Activated naive CD8-positive, alpha-beta T cell treated with anti-CD3 and anti-CD28 coated beads, Interleukin-2, amount 50 U/mL, for 24 hours (primary cell): ENCODE measurements at regions not wholly inside any gene's neighbourhood (a gene's known extent, or its start where the extent isn't known, plus 50 kb on each side); places are given as distances from the start of the nearest gene placed in this dataset.

Experiments
- ATAC-seq: fragments of 150-1000 bp; cut with Tn5 transposase; one replicate; pipeline ENCODE4 v1.10.0; 2021
- DNase-seq: peaks from one replicate; pipeline ENCODE4 v3.0.0; 2021
- H3K27ac Mint-ChIP-seq: one replicate; pipeline ENCODE4 v1.8.0; 2021; ENCODE audit warnings: mild to moderate bottlenecking, mixed read lengths
- H3K27me3 Mint-ChIP-seq: one replicate; pipeline ENCODE4 v1.8.0; 2021; ENCODE audit warnings: mixed read lengths
- H3K36me3 Mint-ChIP-seq: one replicate; pipeline ENCODE4 v1.8.0; 2021; ENCODE audit warnings: low read depth, mixed read lengths
- H3K4me1 Mint-ChIP-seq: one replicate; pipeline ENCODE4 v1.8.0; 2021; ENCODE audit warnings: mixed read lengths
- H3K4me3 Mint-ChIP-seq: one replicate; pipeline ENCODE4 v1.8.0; 2021; ENCODE audit warnings: mild to moderate bottlenecking, moderate library complexity, mixed read lengths
- H3K9me3 Mint-ChIP-seq: one replicate; pipeline ENCODE4 v1.8.0; 2021; ENCODE audit warnings: mixed read lengths

GRCh38 chrX:39499996-39500395, 597.8 kb downstream of the BCOR start:
- no peaks in the 10 kb centered on the region for H3K27me3 Mint-ChIP-seq
- H3K9me3 Mint-ChIP-seq = peaks cover 3% of the 10 kb centered on the region
- no peak for DNase-seq
- peak; percentile 59 for ATAC-seq
- peaks cover 31% of the 10 kb centered on the region for H3K4me1 Mint-ChIP-seq
- no peaks in the 10 kb centered on the region for H3K36me3 Mint-ChIP-seq
- no peak overlapping the region for H3K27ac Mint-ChIP-seq
- no peak overlapping the region for H3K4me3 Mint-ChIP-seq

- Mint-ChIP-seq H3K27me3 (no peaks in the 10 kb centered on the region), H3K9me3 (peaks cover 3% of the 10 kb centered on the region), H3K4me1 (peaks cover 31% of the 10 kb centered on the region), H3K4me3 (no peak overlapping the region), H3K27ac (no peak overlapping the region), H3K36me3 (no peaks in the 10 kb centered on the region)
- no peak for DNase-seq
- ATAC-seq = no peak
Measured at GRCh38 chrX:39501822-39502221, 595.9 kb downstream of the BCOR start.

DNA sequence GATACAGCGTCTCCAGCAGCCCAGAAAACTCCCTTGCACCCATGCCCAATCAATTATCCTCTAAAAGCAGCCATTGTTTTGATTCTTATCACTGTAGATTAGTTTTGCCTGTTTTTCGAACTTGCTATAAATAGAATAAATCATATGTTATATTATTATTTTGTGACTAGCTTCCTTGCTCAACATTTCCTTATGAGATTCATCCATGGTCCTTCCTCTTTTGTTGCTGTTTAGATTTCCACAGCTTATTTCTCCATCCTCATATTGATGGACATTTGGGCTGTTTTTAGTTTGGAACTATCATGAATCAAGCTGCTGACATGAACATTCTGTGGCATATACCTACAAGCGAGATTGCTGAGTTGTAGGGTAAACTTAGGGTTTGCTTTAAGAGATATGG, 595.3 kb downstream of the BCOR start:
- Mint-ChIP-seq H3K9me3 (peaks cover 3% of the 10 kb centered on the region), H3K36me3 (no peaks in the 10 kb centered on the region), H3K27me3 (no peaks in the 10 kb centered on the region), H3K4me3 (no peak overlapping the region), H3K4me1 (peaks cover 35% of the 10 kb centered on the region), H3K27ac (no peak overlapping the region)
- ATAC-seq (no peak), DNase-seq (no peak)

DNA sequence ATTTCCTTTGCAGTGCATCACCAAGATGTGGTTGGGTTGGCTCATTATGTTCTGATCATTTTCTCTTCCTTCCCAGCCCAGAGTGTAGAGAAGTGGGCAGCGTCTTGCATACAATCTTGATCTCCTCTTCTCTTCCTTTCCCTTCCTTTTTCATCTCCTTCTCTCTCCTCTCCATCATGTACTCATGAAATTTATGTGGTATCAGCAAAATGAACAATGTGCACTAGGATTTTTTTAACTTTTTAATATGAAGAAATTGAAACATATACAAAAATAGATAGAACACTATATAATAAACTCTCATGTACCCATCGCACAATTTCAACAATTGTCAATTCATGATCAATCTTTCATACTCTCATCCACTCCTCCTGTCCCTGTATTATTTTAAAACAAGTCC, 593.5 kb downstream of the BCOR start:
- H3K27me3 Mint-ChIP-seq = no peaks in the 10 kb centered on the region
- DNase-seq (no peak), ATAC-seq (no peak)
- no peak overlapping the region for H3K27ac Mint-ChIP-seq
- no peak overlapping the region for H3K4me3 Mint-ChIP-seq
- peaks cover 51% of the 10 kb centered on the region for H3K4me1 Mint-ChIP-seq
- H3K9me3 Mint-ChIP-seq = peaks cover 3% of the 10 kb centered on the region
- no peaks in the 10 kb centered on the region for H3K36me3 Mint-ChIP-seq

- Mint-ChIP-seq H3K4me1 (peaks cover 49% of the 10 kb centered on the region), H3K9me3 (no peaks in the 10 kb centered on the region), H3K27ac (no peak overlapping the region), H3K36me3 (peaks cover 2% of the 10 kb centered on the region), H3K4me3 (no peak overlapping the region), H3K27me3 (no peaks in the 10 kb centered on the region)
- ATAC-seq = no peak
- DNase-seq = no peak
Measured at GRCh38 chrX:39504850-39505259, 592.9 kb downstream of the BCOR start.

- H3K27me3 Mint-ChIP-seq = no peaks in the 10 kb centered on the region
- H3K36me3 Mint-ChIP-seq = peaks cover 2% of the 10 kb centered on the region
- no peak overlapping the region for H3K4me3 Mint-ChIP-seq
- peaks cover 38% of the 10 kb centered on the region for H3K4me1 Mint-ChIP-seq
- no peaks in the 10 kb centered on the region for H3K9me3 Mint-ChIP-seq
- no peak for ATAC-seq
- H3K27ac Mint-ChIP-seq = no peak overlapping the region
- DNase-seq = no peak
Measured at GRCh38 chrX:39506131-39506530, 591.6 kb downstream of the BCOR start.

DNA sequence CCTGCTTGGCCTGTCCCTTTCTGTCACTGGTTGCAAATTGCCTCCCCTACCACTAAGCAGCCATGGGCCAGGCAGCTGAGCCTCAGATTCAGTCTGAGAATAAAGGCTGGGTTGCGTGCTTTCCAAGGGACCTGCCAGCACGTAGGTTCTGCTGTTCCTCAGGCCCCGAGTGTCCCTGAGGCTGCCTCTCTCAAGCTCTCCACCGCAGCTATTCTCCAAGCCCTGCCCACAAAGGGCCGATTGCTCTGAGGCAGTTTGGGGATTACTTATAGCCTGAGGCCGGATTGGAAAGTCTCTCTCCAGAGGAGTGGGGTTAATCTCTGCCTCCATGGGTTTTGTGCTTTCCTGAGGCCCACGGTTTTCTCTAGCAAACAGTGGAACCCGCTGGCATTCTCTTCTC, 590.7 kb downstream of the BCOR start:
- Mint-ChIP-seq H3K27me3 (no peaks in the 10 kb centered on the region), H3K4me3 (no peak overlapping the region), H3K27ac (no peak overlapping the region), H3K9me3 (no peaks in the 10 kb centered on the region), H3K36me3 (peaks cover 2% of the 10 kb centered on the region), H3K4me1 (peaks cover 34% of the 10 kb centered on the region)
- DNase-seq = no peak
- ATAC-seq = no peak

DNA sequence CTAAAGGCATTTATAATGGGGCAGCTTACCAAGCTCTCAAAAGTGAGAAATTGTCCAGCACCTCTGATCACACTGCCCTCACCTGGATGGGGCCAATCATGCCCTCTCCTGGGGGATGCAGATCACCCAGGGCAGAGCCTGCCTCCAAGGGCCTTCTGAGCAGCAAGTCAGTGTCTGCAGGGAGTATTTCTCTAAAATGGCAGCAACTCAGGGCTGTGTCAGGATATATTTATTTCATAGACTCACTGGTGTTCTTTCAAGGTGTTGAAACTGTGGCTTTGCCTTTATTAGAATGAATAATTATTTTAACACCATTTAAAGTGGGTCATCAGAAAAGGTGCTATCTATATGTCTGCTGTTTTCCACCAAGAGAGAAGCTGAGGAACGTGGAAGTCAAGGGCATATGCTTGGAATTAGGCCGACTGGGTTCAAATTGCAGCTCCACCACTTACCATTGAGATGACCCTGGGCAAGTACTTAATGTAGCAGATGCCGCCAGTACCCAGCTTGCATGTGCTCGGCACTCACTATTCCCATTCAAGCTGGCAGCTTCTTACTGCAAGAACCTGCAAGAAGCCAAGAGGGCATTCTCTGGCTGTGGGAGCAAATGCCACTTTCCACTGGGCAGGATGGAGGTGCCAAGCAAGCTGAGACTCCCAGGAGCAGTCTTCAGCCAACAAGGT, 590.0 kb downstream of the BCOR start:
- DNase-seq (no peak), ATAC-seq (no peak)
- Mint-ChIP-seq H3K9me3 (no peaks in the 10 kb centered on the region), H3K4me3 (no peak overlapping the region), H3K36me3 (peaks cover 2% of the 10 kb centered on the region), H3K27me3 (no peaks in the 10 kb centered on the region), H3K4me1 (peaks cover 34% of the 10 kb centered on the region), H3K27ac (peak overlapping the region; percentile 39)

- no peak for DNase-seq
- peaks cover 34% of the 10 kb centered on the region for H3K4me1 Mint-ChIP-seq
- peak overlapping the region; percentile 39 for H3K27ac Mint-ChIP-seq
- H3K36me3 Mint-ChIP-seq = peaks cover 2% of the 10 kb centered on the region
- H3K9me3 Mint-ChIP-seq = no peaks in the 10 kb centered on the region
- no peaks in the 10 kb centered on the region for H3K27me3 Mint-ChIP-seq
- no peak overlapping the region for H3K4me3 Mint-ChIP-seq
- ATAC-seq = peak; percentile 71
Measured at GRCh38 chrX:39508300-39508692, 589.5 kb downstream of the BCOR start.

DNA sequence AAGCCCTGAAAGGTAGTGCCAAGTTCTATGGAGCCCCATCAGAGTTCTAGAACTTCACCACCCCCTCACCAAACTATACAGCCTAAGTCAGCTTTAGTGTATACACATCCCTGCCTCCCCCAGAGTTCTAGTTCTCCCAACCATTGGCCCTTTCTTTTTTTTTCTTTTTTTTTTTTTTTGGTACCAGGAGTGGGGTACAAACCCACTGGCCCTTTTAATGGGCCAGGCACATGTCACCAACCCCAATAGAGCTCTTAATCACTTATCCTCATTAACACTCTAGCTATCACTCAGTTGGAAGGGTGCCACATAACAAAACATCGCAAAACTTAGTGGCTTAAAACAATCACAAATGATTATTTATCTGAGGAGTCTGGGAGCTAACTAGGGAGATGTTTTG, 588.6 kb downstream of the BCOR start:
- no peaks in the 10 kb centered on the region for H3K27me3 Mint-ChIP-seq
- no peak for DNase-seq
- H3K27ac Mint-ChIP-seq = no peak overlapping the region
- no peak overlapping the region for H3K4me3 Mint-ChIP-seq
- peaks cover 2% of the 10 kb centered on the region for H3K36me3 Mint-ChIP-seq
- H3K9me3 Mint-ChIP-seq = no peaks in the 10 kb centered on the region
- peaks cover 29% of the 10 kb centered on the region for H3K4me1 Mint-ChIP-seq
- ATAC-seq = no peak

DNA sequence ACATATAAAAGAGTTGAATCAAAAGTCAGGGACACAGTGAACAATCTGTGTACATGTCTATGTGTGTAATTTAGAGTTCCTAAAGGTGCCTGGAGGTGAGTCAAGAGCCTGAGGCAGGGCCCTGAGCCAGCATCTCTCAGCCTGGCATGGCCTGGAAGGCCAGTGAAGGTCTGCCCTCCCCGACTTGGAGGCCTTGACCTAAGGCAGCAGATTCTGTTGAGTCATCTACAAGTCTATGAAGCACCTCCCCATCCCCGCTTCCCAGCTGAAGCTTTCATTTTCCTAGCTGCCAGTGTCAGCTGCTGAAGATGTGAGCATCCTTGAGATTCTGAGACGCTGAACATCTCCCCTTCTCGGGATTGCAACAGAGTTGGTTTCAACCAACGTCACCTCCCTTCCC, 583.9 kb downstream of the BCOR start:
- H3K27me3 Mint-ChIP-seq = no peaks in the 10 kb centered on the region
- no peaks in the 10 kb centered on the region for H3K9me3 Mint-ChIP-seq
- no peak for DNase-seq
- no peak for ATAC-seq
- no peak overlapping the region for H3K4me3 Mint-ChIP-seq
- no peak overlapping the region for H3K27ac Mint-ChIP-seq
- peaks cover 2% of the 10 kb centered on the region for H3K36me3 Mint-ChIP-seq
- peaks cover 6% of the 10 kb centered on the region for H3K4me1 Mint-ChIP-seq

GRCh38 chrX:39514801-39515200, 583.0 kb downstream of the BCOR start:
- H3K4me1 Mint-ChIP-seq = no peaks in the 10 kb centered on the region
- DNase-seq = no peak
- no peak overlapping the region for H3K27ac Mint-ChIP-seq
- H3K9me3 Mint-ChIP-seq = no peaks in the 10 kb centered on the region
- H3K27me3 Mint-ChIP-seq = no peaks in the 10 kb centered on the region
- no peak for ATAC-seq
- no peaks in the 10 kb centered on the region for H3K36me3 Mint-ChIP-seq
- H3K4me3 Mint-ChIP-seq = no peak overlapping the region

- no peaks in the 10 kb centered on the region for H3K36me3 Mint-ChIP-seq
- H3K4me3 Mint-ChIP-seq = no peak overlapping the region
- no peak overlapping the region for H3K27ac Mint-ChIP-seq
- ATAC-seq = no peak
- no peaks in the 10 kb centered on the region for H3K9me3 Mint-ChIP-seq
- DNase-seq = no peak
- H3K4me1 Mint-ChIP-seq = peaks cover 6% of the 10 kb centered on the region
- H3K27me3 Mint-ChIP-seq = no peaks in the 10 kb centered on the region
Measured at GRCh38 chrX:39516427-39516841, 581.3 kb downstream of the BCOR start.

DNA sequence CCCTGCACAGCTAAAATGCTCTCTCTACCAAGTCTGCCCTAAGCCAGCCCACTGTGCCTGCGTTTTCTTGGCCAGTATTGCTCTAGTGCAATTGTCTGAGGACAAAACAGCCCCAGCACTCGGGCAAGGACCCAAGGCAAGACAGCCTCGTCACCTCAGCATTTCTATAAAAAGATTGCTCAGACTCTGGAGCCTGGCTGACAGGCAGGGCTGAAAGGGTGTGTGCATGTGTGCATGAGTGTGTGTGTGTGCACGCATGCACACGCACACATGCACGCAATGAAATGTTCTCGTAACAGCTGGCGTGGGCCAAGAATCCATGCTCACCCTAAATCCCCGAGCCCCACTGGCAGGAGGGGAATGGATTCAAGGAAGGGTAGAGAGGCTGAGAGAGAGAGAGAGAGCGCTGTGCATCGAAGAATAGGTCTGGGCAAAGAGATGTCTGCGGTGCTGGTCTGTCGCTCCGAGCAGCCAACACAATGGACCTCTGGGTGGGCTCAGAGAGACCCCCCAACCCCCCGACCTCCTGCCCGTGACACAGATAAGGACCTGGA, 579.2 kb downstream of the BCOR start:
- H3K4me3 Mint-ChIP-seq = no peak overlapping the region
- ATAC-seq (no peak), DNase-seq (no peak)
- H3K27me3 Mint-ChIP-seq = no peaks in the 10 kb centered on the region
- peaks cover 6% of the 10 kb centered on the region for H3K4me1 Mint-ChIP-seq
- H3K36me3 Mint-ChIP-seq = no peaks in the 10 kb centered on the region
- no peaks in the 10 kb centered on the region for H3K9me3 Mint-ChIP-seq
- H3K27ac Mint-ChIP-seq = no peak overlapping the region

- Mint-ChIP-seq H3K27me3 (no peaks in the 10 kb centered on the region), H3K4me3 (no peak overlapping the region), H3K36me3 (no peaks in the 10 kb centered on the region), H3K27ac (no peak overlapping the region), H3K4me1 (peaks cover 6% of the 10 kb centered on the region), H3K9me3 (no peaks in the 10 kb centered on the region)
- ATAC-seq = no peak
- DNase-seq = no peak
Measured at GRCh38 chrX:39519030-39519488, 578.7 kb downstream of the BCOR start.
